T-helper 1 cell treated with Interleukin-12 subunit alpha and Interleukin-12 subunit beta and Interleukin-4 antibody, amounts not matched to agents 30 ng/mL and 1 ng/mL, for 36 hours (primary cell): ENCODE measurements at regions not wholly inside any gene's neighbourhood (a gene's known extent, or its start where the extent isn't known, plus 50 kb on each side); places are given as distances from the start of the nearest gene placed in this dataset.
"Not testable (repeated sequence)": the region's sequence is repeated elsewhere in the genome, so short reads cannot be mapped to it uniquely, and the experiment has no call there.

Source experiments
- intact Hi-C: fragments of 100-400 bp; cut with micrococcal nuclease; formaldehyde crosslinking; loops from one replicate; pipeline ENCODE4 v1.15.1; 2024

DNA sequence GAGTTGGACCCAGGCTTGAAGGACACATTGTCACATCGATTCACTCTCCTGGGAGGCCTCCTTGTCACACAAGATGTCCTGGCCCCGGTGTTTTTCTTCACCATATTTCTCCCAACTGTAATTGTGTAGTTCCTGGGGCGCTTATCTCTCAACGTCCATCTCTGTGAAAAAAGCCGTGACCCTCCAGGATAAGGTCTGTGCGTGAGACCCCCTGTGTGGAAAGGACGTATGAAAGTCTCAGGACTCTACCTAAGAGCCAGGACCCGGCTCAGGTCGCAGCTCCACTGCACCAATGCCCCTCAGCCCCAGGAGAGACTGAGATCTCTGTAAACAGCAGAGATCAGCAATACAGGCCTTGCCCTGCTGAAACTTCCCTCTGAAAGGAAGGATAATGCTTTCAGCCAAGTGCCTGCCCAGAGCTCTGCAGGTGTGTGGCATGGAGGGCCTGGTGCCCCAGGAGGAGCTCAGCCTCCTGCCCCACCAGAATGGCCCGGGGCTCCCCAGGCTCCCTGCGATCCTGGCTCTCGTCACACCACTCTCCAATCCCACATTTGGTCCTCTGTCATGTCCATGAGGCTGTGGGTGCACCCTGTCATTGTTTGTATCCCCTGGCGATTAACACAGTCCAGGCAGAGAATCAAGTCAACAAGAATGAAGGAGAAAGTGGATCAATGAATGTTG, 119.2 kb upstream of the TMEM45B start:
- intact Hi-C loops: loop anchor here (1.0 kb wide), 2 partner anchors 320 to 579 kb away; no protein-coding TSS in a partner anchor

DNA sequence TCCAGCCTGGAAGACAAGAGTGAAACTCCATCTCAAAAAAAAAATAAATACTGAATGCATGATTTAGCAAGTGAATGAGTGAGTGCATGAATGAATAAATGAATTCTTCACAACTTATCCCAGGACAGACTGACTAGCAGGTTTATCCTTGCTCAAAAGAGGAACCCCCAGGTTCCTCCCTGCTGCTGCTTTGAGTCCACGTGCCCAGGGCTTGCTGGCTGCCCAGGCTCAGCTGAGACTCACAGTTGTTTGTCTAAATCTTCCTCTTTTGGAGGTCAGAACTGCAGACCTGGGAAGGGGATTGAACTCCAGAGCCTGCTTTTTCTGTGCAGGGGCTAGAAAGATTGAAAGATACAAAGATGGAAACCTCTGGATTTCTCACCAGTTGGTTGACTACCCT, 117.4 kb upstream of the TMEM45B start:
- intact Hi-C loops: no loop called here

DNA sequence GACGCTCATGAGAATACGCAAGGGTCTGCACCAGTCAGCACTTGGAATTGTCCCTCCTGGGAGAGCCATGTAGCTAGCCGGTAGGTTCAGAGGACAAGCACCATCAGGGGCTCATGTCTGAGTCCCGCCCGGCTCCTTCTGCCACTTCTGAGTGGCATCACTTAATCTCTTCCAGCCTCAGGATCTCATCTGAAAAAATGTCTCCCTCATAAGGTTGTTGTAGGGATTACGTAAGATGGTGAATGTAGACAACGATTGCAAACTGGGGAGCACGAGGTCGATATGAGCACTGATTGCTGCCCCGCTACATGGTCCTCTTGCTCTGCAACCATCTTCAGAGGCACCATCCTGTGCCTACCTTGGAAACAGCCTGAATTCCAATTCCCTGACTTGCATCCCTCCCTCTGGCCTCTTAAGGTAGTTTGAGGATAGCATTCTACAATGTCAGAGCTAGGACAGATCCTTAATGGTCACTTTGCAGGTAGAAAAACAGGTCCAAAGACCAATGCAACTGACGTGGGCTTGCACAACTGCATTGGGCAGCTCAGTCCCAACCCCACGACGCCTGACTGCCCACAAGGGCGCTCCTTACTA, 115.8 kb upstream of the TMEM45B start:
- intact Hi-C loops: no loop called here

GRCh38 chr11:129700701-129701100, 114.9 kb upstream of the TMEM45B start:
- intact Hi-C loops: no loop called here

DNA sequence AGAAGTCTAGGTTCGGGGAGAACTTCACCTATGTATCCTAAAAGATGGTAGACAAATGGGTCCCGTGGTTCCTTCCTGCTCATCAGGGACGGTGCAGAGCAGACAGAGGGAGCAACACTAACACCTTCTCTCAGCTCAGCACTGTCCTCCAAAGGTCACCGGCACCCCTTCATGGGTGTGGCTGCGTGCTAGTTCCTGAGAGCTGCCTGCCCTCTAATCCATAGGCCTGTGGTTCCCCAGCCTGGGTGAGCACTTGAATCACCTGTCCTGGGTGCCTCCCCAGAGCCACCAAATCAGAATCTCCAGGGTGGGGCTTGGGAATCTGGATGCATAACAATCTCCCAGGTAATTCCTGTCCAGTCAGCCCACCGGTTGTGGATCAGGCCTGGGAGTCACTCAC, 113.9 kb upstream of the TMEM45B start:
- intact Hi-C loops: no loop called here

DNA sequence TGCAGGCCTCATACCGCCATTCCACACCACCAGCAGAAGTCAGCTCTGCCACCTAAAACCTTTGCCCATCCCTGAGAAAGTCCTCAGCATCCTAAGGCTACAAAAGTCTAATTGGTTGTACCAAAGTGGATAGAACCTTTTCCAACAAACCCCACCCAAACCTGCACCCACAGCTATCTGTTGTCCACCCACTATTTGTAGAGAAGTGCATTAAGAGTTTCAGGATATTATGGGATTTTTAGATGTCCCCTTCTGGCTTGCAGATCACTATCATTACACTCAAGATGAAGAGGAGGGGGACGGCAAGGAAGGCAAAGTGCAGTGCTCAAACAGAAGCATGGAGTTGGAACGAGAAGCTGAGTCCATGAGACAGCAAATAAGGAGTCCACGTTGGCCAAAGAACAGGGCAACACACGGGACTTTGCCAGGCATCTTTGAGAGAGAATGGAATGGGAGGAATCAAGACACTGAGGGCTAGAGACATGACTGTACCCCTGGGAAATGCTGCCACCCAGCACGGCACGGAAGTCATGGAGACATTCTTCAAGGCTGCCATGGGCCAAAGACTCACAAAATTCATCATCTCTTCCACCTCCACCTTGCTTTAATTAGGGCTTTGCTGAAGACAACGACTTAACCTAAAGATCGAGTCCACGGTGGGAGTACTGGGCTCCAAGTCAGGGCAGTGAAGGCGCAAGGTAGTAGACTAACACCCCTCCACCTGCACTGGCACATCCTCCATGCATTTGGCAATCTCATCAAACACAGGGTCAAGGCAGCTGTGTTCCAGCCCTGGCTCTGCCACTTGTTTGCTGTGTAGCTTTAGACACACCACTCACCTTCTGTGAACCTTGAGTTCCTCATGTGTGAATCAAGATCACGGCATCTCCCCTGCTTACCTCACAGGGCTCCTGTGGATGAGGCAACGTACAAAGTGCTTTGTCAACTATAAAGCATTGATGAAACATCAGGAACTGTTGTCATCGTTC, 112.9 kb upstream of the TMEM45B start:
- intact Hi-C loops: no loop called here

DNA sequence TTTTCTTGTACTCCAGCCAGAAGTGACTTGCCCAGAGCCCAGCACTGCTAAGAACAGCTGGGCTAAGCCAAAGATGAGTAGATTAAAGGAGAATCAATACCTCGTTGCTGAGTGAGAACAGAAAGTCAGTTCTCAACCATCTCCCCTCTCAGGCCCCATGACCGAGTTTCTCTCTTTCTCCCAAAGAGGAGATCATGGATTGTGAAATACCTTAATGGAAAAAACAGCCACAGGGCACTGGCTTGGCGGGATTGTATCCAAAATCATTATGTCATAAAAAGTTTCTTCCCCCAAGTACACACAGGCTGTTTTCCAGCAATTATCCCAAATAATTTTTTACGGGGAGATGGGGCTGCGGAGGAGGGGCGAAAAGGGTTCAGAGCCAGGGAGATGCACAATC, 111.8 kb upstream of the TMEM45B start:
- intact Hi-C loops: no loop called here

GRCh38 chr11:129704831-129705230, 110.8 kb upstream of the TMEM45B start:
- intact Hi-C loops: no loop called here

- intact Hi-C loops: no loop called here
These were observed 110.3 kb upstream of the TMEM45B start for GRCh38 chr11:129705341-129705740.

GRCh38 chr11:129705933-129706332, 109.7 kb upstream of the TMEM45B start:
- intact Hi-C loops: no loop called here

DNA sequence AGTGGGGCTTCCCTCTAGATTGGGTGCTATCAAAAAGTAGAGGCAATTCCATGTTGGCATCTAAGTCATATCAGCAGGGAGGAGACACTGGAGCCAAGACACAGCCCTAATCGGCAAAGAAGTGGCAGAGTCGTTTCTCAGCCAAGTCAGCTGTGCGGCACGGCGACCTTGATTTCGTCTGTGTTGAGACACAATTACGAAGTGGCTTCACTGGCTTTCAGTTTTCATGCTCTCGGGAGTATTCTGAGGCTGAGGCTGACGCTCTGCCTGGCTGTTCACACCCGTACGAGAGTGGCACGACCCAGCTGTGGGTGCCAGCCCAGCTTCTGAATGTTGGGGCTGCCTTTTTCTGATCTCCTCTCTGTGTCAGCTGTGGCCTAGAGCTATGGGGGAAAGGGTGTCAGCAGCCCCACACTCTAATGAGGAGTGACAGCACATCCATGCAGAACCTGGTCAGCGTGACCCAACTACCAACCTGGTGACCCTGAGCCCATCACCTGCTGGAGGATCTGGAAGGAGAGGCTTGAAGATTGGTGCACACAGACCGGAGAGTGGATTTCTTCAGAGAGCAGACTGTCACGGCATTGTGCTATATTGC, 105.7 kb upstream of the TMEM45B start:
- intact Hi-C loops: no loop called here

DNA sequence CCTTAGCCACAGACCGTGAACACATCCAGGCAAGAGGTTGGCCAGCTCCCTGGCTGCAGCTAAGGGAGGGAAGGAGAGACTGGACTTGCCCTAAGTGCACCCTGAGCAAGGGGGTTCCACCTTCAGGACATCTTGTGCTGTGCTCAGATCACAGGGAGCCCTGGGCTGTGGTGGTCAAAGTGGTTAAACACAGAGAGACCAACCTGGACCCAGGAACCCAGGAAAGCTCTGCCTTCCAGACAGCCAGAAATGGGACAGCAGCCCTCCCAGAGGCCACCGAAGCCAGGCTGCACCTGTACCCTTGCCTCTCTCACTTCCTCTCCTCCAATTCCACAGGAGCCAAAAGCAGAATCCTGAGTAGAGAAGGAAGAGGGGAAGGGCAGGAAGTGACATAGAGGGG, 105.2 kb upstream of the TMEM45B start:
- intact Hi-C loops: no loop called here

DNA sequence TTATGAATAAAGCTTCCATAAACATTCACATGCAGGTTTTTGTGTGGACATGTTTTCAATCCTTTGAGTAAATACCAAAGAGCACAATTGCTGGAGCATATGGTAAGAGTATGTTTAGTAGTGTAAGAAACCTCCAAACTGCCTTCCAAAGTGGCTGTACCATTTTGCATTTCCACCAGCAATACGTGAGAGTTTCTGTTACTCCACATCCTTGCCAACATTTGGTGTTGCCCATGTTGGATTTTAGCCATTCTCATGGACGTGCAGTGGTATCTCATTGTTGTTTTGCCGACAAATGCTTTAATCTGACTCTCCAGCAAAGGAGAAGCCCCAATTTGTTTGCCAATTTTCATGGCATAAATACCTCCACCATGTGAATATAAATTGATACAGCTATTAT, 103.9 kb upstream of the TMEM45B start:
- intact Hi-C loops: no loop called here

DNA sequence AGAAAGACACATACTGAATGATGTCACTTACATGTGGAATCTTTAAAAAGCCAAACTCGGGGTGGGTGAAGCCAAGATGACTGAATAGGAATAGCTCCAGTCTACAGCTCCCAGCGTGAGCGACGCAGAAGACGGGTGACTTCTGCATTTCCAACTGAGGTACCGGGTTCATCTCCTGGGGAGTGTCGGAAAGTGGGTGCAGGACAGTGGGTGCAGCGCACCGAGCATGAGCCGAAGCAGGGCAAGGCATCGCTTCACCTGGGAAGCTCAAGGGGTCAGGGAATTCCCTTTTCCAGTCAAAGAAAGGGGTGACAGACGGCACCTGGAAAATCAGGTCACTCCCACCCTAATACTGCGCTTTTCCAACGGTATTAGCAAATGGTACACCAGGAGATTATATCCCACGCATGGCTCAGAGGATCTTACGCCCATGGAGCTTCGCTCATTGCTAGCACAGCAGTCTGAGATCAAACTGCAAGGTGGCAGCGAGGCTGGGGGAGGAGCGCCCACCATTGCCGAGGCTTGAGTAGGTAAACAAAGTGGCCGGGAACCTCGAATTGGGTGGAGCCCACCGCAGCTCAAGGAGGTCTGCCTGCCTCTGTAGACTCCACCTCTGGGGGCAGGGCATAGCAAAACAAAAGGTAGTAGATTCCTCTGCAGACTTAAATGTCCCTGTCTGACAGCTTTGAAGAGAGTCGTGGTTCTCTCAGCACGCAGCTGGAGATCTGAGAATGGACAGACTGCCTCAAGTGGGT, 103.0 kb upstream of the TMEM45B start:
- intact Hi-C loops: not testable (repeated sequence)

- intact Hi-C loops: no loop called here
These were observed 96.6 kb upstream of the TMEM45B start for GRCh38 chr11:129719037-129719436.

DNA sequence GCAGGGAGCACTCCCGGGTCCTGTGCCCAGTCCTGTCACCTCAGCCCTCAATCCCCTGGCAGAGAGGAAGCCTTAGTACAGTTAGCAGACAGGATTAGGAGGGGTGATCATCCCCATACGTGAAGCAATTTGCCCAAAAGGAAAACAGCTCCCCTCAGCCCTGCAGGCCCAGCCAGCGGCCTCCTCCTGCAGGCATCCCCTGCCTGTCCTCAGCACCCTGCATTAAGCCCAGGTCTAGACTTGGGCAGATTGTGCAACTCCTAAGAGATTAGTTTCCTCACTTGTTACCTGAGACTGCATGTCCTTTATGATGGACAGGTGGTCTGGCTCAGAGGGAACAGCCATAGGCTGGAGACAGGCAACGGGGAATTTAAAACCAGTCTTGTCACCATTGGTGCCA, 95.5 kb upstream of the TMEM45B start:
- intact Hi-C loops: no loop called here

GRCh38 chr11:129720994-129721393, 94.7 kb upstream of the TMEM45B start:
- intact Hi-C loops: no loop called here

GRCh38 chr11:129721685-129722084, 94.0 kb upstream of the TMEM45B start:
- intact Hi-C loops: no loop called here

DNA sequence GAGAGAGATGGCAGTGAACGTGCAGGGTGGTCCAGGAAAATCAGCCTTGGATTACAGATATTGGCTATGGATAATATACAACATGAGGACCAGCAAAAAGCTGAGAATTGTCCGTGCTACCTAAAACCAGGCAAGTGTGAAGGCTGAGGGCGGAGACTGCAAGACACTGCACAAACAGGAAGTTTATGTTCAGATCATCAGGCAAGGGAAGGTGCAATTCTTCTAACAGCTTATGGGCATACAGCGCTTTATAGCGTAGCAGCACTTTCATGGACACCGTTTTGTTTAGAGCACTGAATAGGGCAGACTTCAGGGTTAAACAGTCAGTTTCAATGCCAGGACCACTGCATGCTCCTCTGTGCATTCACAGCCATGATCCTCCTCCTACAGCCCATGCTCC, 93.1 kb upstream of the TMEM45B start:
- intact Hi-C loops: no loop called here

GRCh38 chr11:129723146-129723760, 92.4 kb upstream of the TMEM45B start:
- intact Hi-C loops: no loop called here

DNA sequence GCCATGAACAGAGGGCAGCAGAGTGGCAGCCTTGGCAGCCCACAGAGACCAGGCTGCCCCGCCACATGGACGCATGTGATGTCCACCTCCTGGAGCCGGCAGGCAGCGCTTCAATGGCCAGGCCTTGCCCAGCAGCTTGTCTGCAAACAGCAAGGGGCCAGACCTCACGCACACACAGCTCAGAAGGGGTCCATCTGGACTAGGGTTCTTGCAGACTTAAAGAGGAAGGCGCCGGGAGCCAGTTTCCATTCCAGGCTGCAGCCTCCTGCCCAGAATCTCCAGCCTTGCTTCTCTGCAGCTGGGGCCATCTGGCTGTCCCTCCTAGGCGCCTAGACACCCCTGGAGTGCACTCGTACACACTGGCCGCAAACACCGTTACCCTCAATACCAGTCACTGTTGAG, 91.9 kb upstream of the TMEM45B start:
- intact Hi-C loops: no loop called here
